Endothelial cell of umbilical vein (primary cell): ENCODE measurements at regions not wholly inside any gene's neighbourhood (a gene's known extent, or its start where the extent isn't known, plus 50 kb on each side); places are given as distances from the start of the nearest gene placed in this dataset.

Source experiments
- BruUV-seq: library from RNA; stranded (reverse); fragments of 400-500 nt; replicated peaks from 2 replicates; lab custom pipeline; 2021; lab: Mats Ljungman, UMichigan
- CTCF ChIA-PET: fragments of 300-600, 350-600 bp; sonication (Branson Sonifier 250); formaldehyde crosslinking; loops from one replicate; lab custom pipeline; 2021; ENCODE audit warnings: antibody characterized with exemption, inconsistent platforms; lab: Charles Lee
- POLR2A ChIA-PET: fragments of 300-600, 350-600 bp; sonication (Branson Sonifier 250); formaldehyde crosslinking; loops from one replicate; lab custom pipeline; 2021; ENCODE audit warnings: antibody characterized with exemption, inconsistent platforms; lab: Charles Lee
- DNase-seq: peaks from one replicate; pipeline ENCODE4 v3.0.0-alpha.2; 2011; ENCODE audit warnings: low read depth, low spot score
- FAIRE-seq: peaks from 2 replicates; lab custom pipeline; 2011; peaks lifted over from hg19 to GRCh38; lab: Jason Lieb, UNC
- H2AFZ ChIP-seq: 2 replicates; pipeline ENCODE4 v1.6.0; 2012; ENCODE audit warnings: low read depth, low read length, control low read depth, inconsistent platforms
- H3K27ac ChIP-seq: 2 replicates; pipeline ENCODE4 v1.5.1; 2011; ENCODE audit warnings: low read depth, mild to moderate bottlenecking, control low read depth, low read length, moderate library complexity; ENCODE audit not compliant: insufficient read depth
- H3K27me3 ChIP-seq, 2 experiments: 2 replicates each; pipeline versions ENCODE4 v1.6.0 to v1.6.1; 2011; ENCODE audit warnings: low read length in 2 of 2, mixed read lengths in 1 of 2; ENCODE audit not compliant: control insufficient read depth in 2 of 2, insufficient read depth in 2 of 2
- H3K36me3 ChIP-seq, 2 experiments: 2 replicates in 1 of 2; 3 replicates in 1 of 2; pipeline ENCODE4 v1.5.1; 2011; ENCODE audit warnings: low read length in 2 of 2, mild to moderate bottlenecking in 1 of 2, moderate library complexity in 1 of 2; ENCODE audit not compliant: control insufficient read depth in 2 of 2, insufficient read depth in 2 of 2; ENCODE audit errors: extremely low read depth in 1 of 2
- H3K4me1 ChIP-seq: 3 replicates; pipeline ENCODE4 v1.5.1; 2011; ENCODE audit warnings: mild to moderate bottlenecking, low read length; ENCODE audit not compliant: control insufficient read depth, insufficient read depth; ENCODE audit errors: extremely low read depth
- H3K4me2 ChIP-seq: 2 replicates; pipeline ENCODE4 v1.6.1; 2011; ENCODE audit warnings: low read length, control low read depth, mixed read lengths; ENCODE audit not compliant: insufficient read depth
- H3K4me3 ChIP-seq, 3 experiments: fragments of 200-600 bp in 1 of 3; sonication (generic), shearing (Covaris generic) in 1 of 3; replicated peaks in 1 of 3; 2 replicates each; pipeline ENCODE4 v1.5.1; 2011 to 2016; ENCODE audit warnings: control low read depth in 3 of 3, low read length in 3 of 3, mild to moderate bottlenecking in 2 of 3, inconsistent platforms in 1 of 3, low read depth in 1 of 3, moderate library complexity in 1 of 3; ENCODE audit not compliant: insufficient read depth in 1 of 3
- H3K79me2 ChIP-seq: 2 replicates; pipeline ENCODE4 v1.6.0; 2012; ENCODE audit warnings: low read length, inconsistent platforms; ENCODE audit not compliant: control insufficient read depth, insufficient read depth
- H3K9ac ChIP-seq: replicated peaks from 2 replicates; pipeline ENCODE3; 2011; ENCODE audit warnings: low read length, control low read depth; ENCODE audit not compliant: insufficient read depth; ENCODE audit errors: extremely low read depth
- H3K9me1 ChIP-seq: replicated peaks from 3 replicates; pipeline ENCODE4 v1.6.0; 2011; ENCODE audit warnings: mild to moderate bottlenecking, low read length; ENCODE audit not compliant: control insufficient read depth, insufficient read depth; ENCODE audit errors: extremely low read depth
- H3K9me3 ChIP-seq: replicated peaks from 2 replicates; pipeline ENCODE4 v1.5.1; 2012; ENCODE audit warnings: low read length, inconsistent platforms; ENCODE audit not compliant: control insufficient read depth, insufficient read depth
- H4K20me1 ChIP-seq: replicated peaks from 2 replicates; pipeline ENCODE3; 2011; ENCODE audit warnings: mild to moderate bottlenecking, low read length; ENCODE audit not compliant: control insufficient read depth, insufficient read depth; ENCODE audit errors: extremely low read depth
- CTCF ChIP-seq, 2 donors: IDR thresholded peaks; 1 replicate in 1 of 2; 2 replicates in 1 of 2; pipeline ENCODE4 v1.5.1; 2011; ENCODE audit warnings: low read length in 2 of 2, mild to moderate bottlenecking in 2 of 2, moderate library complexity in 2 of 2, control low read depth in 1 of 2, inconsistent platforms in 1 of 2, low read depth in 1 of 2; ENCODE audit not compliant: insufficient read depth in 1 of 2; ENCODE audit errors: extremely low read depth in 1 of 2
- EZH2 ChIP-seq: IDR thresholded peaks from 2 replicates; pipeline ENCODE4 v1.6.1; 2012; ENCODE audit warnings: borderline replicate concordance, low read depth, mild to moderate bottlenecking, moderate library complexity, low read length, inconsistent platforms; ENCODE audit not compliant: severe bottlenecking
- FOS ChIP-seq: IDR thresholded peaks from 2 replicates; pipeline ENCODE4 v1.6.1; 2011; ENCODE audit warnings: mild to moderate bottlenecking, low read length, moderate library complexity, borderline replicate concordance; ENCODE audit not compliant: insufficient read depth
- JUN ChIP-seq: IDR thresholded peaks from 2 replicates; pipeline ENCODE4 v1.6.1; 2011; ENCODE audit warnings: borderline replicate concordance, low read depth; ENCODE audit not compliant: insufficient read length, insufficient read depth
- MYC ChIP-seq: IDR thresholded peaks from one replicate; pipeline ENCODE4 v1.6.1; 2011; ENCODE audit warnings: mild to moderate bottlenecking, low read depth, low read length
- POLR2A ChIP-seq: IDR thresholded peaks from 2 replicates; pipeline ENCODE4 v1.6.1; 2012; ENCODE audit warnings: low read depth, mild to moderate bottlenecking, control low read depth, low read length
- POLR2AphosphoS5 ChIP-seq: IDR thresholded peaks from 2 replicates; pipeline ENCODE4 v1.6.1; 2012; ENCODE audit warnings: low read depth, mild to moderate bottlenecking, control low read depth, low read length, moderate library complexity; ENCODE audit not compliant: insufficient read depth
- dilution Hi-C: fragments of 300-500 bp; cut with MboI; formaldehyde crosslinking; loops from one replicate; pipeline ENCODE4 v1.15.0; 2019; ENCODE audit warnings: low sequenced_read_pairs; ENCODE audit not compliant: extremely low pct_ligation_motif_present
- intact Hi-C: fragments of 100-400 bp; cut with micrococcal nuclease; formaldehyde crosslinking; loops from one replicate; pipeline ENCODE4 v1.10.0; 2022

DNA sequence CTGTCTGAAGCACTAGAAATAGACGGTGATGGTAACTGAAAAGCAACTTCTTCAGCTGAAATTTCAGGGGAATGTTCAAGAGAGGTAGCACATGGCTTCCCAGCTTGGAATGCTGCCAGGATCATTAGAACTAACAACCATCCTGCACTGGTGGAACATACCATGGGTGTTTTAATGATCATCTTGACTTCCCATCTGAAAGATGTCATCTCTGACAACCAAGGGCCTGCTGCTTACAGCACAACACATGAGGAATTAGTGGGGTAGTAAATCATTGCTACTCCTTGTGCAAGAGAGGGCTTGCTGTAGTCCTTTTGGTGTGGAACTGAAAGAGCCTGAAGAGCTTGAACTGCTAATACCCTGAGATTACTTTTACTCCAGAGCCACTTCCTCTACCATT, 853.7 kb downstream of the MCTP2 start:
- TF ChIP-seq MYC (no peak), FOS (no peak), POLR2AphosphoS5 (no peak), EZH2 (no peak), CTCF (IDR thresholded peaks at IDR 0.05; ENCODE audit: extremely low read depth in 1 of 2, insufficient read depth in 1 of 2, low read depth in 1 of 2, low read length in 2 of 2) (no peak), JUN (no peak), POLR2A (no peak)
- no peak for DNase-seq
- dilution Hi-C loops: no loop called here
- Histone ChIP-seq H2AFZ (no peak overlapping the region), H3K9me3 (no peaks in the 10 kb centered on the region), H3K4me2 (no peak overlapping the region), H3K9ac (no peak overlapping the region), H3K27ac (no peak overlapping the region), H3K27me3 (no peaks in the 10 kb centered on the region), H3K4me1 (peaks cover 12% of the 10 kb centered on the region), H3K36me3 (no peaks in the 10 kb centered on the region), H3K4me3 (no peak overlapping the region), H3K79me2 (no peaks in the 10 kb centered on the region), H4K20me1 (no peaks in the 10 kb centered on the region), H3K9me1 (peaks cover 4% of the 10 kb centered on the region)
- ChIA-PET POLR2A (no interaction called here), CTCF (no interaction called here)
- no peak for FAIRE-seq
- no TSS peak for BruUV-seq
- intact Hi-C loops: loop anchor here (5.0 kb wide), 1 partner anchor 162 kb away; no protein-coding TSS in a partner anchor
